AG04450 (cell line): ENCODE measurements at regions not wholly inside any gene's neighbourhood (a gene's known extent, or its start where the extent isn't known, plus 50 kb on each side); places are given as distances from the start of the nearest gene placed in this dataset.

Source experiments
- CTCF ChIA-PET: fragments of 300-600, 350-600 bp; formaldehyde crosslinking; extraction: SDS; loops from one replicate; lab custom pipeline; 2022; ENCODE audit warnings: antibody characterized with exemption, inconsistent platforms; lab: Charles Lee
- POLR2A ChIA-PET: fragments of 350-600 bp; formaldehyde crosslinking; extraction: SDS; loops from one replicate; lab custom pipeline; 2021; ENCODE audit warnings: antibody characterized with exemption, inconsistent platforms; lab: Yijun Ruan, JAX
- DNase-seq: peaks from one replicate; pipeline ENCODE4 v3.0.0-alpha.2; 2011; ENCODE audit warnings: low read depth, low spot score
- H3K27ac ChIP-seq: one replicate; pipeline ENCODE4 v1.5.1; 2012; ENCODE audit warnings: low read depth, low read length, control low read depth
- H3K27me3 ChIP-seq: one replicate; pipeline ENCODE4 v1.6.0; 2012; ENCODE audit warnings: low read length; ENCODE audit not compliant: control insufficient read depth, insufficient read depth
- H3K4me3 ChIP-seq: 2 replicates; pipeline ENCODE4 v1.5.1; 2011; ENCODE audit warnings: mild to moderate bottlenecking, low read depth, low read length, control low read depth
- H3K9me3 ChIP-seq: 2 replicates; pipeline ENCODE4 v1.5.1; 2012; ENCODE audit warnings: low read length; ENCODE audit not compliant: control insufficient read depth, insufficient read depth
- CTCF ChIP-seq: IDR thresholded peaks from 2 replicates; pipeline ENCODE4 v1.5.1; 2011; ENCODE audit warnings: low read depth, low read length, control low read depth, inconsistent platforms

- H3K27ac ChIP-seq = no peak overlapping the region
- TF ChIP-seq CTCF = no peak
- no peaks in the 10 kb centered on the region for H3K27me3 ChIP-seq
- ChIA-PET CTCF (interaction anchor here (1.1 kb wide), 1 partner anchor 9 kb away, joined by 3 read pairs; no protein-coding TSS in a partner anchor), POLR2A (no interaction called here)
- H3K9me3 ChIP-seq = no peaks in the 10 kb centered on the region
- DNase-seq = no peak
- H3K4me3 ChIP-seq = no peak overlapping the region
Measured at GRCh38 chr1:198978523-198978922, 339.7 kb downstream of the PTPRC start.

- no peak overlapping the region for H3K27ac ChIP-seq
Measured at GRCh38 chr1:198986036-198986435, 347.2 kb downstream of the PTPRC start.

GRCh38 chr1:198986442-198986841, 347.6 kb downstream of the PTPRC start:
- no peak for DNase-seq
- H3K27me3 ChIP-seq = no peaks in the 10 kb centered on the region
- POLR2A ChIA-PET = no interaction called here
- no peak overlapping the region for H3K27ac ChIP-seq
- TF ChIP-seq CTCF = no peak
- no peak overlapping the region for H3K4me3 ChIP-seq
- CTCF ChIA-PET = interaction anchor here (0.6 kb wide), 1 partner anchor 11 kb away, joined by 3 read pairs; no protein-coding TSS in a partner anchor
- peaks cover 3% of the 10 kb centered on the region; the same call in 1 of the 2 replicates for H3K9me3 ChIP-seq

More at GRCh38 chr1:198986036-198986435, 347.2 kb downstream of the PTPRC start:
- no peak for DNase-seq
- Histone ChIP-seq H3K9me3 (peaks cover 3% of the 10 kb centered on the region; the same call in 1 of the 2 replicates), H3K4me3 (no peak overlapping the region), H3K27me3 (no peaks in the 10 kb centered on the region)
- no peak for TF ChIP-seq CTCF
- ChIA-PET CTCF (interaction anchor here (0.6 kb wide), 1 partner anchor 11 kb away, joined by 3 read pairs; no protein-coding TSS in a partner anchor), POLR2A (no interaction called here)

- no peak for TF ChIP-seq CTCF
- POLR2A ChIA-PET = no interaction called here
- no peak overlapping the region for H3K4me3 ChIP-seq
- H3K9me3 ChIP-seq = no peaks in the 10 kb centered on the region
- H3K27ac ChIP-seq = no peak overlapping the region
- DNase-seq = no peak
- CTCF ChIA-PET = interaction anchor here (0.5 kb wide), 1 partner anchor 1121 kb away, joined by 7 read pairs; no protein-coding TSS in a partner anchor
- H3K27me3 ChIP-seq = no peaks in the 10 kb centered on the region
Measured at GRCh38 chr1:199002661-199003060, 363.8 kb downstream of the PTPRC start.

GRCh38 chr1:199007423-199007822, 368.6 kb downstream of the PTPRC start:
- CTCF ChIA-PET = no interaction called here
- no peak for TF ChIP-seq CTCF
- no peak for DNase-seq

More at GRCh38 chr1:199007423-199007822, 368.6 kb downstream of the PTPRC start:
- POLR2A ChIA-PET = no interaction called here
- H3K4me3 ChIP-seq = no peak overlapping the region
- no peaks in the 10 kb centered on the region for H3K9me3 ChIP-seq
- H3K27me3 ChIP-seq = no peaks in the 10 kb centered on the region
- H3K27ac ChIP-seq = no peak overlapping the region
